A549 (cell line): ENCODE measurements at regions not wholly inside any gene's neighbourhood (a gene's known extent, or its start where the extent isn't known, plus 50 kb on each side); places are given as distances from the start of the nearest gene placed in this dataset.

Experiments
- CTCF ChIP-seq: fragments of >200 bp; sonication (Bioruptor Twin); formaldehyde crosslinking; IDR thresholded peaks from 3 replicates; pipeline ENCODE4 v1.5.1; 2016
- FOSB ChIP-seq: fragments of 250-450 bp; sonication (Bioruptor Pico); IDR thresholded peaks from 2 replicates; pipeline ENCODE4 v1.5.0; 2020; ENCODE audit warnings: mild to moderate bottlenecking, moderate library complexity
- JUNB ChIP-seq: fragments of >200 bp; sonication (Bioruptor Twin); formaldehyde crosslinking; IDR thresholded peaks from 2 replicates; pipeline ENCODE4 v1.6.1; 2016
- MYC ChIP-seq: IDR thresholded peaks from 2 replicates; pipeline ENCODE4 v1.6.1; 2012; ENCODE audit warnings: mild to moderate bottlenecking, inconsistent platforms, low read length, improper control_type of control experiment, borderline replicate concordance
- POLR2A ChIP-seq: IDR thresholded peaks from 2 replicates; pipeline ENCODE4 v1.6.1; 2012; ENCODE audit warnings: mild to moderate bottlenecking, low read length
- POLR2AphosphoS2 ChIP-seq: conservative IDR thresholded peaks from 2 replicates; pipeline ENCODE4 v1.6.1; 2012; ENCODE audit warnings: low read length, improper control_type of control experiment, inconsistent platforms

- TF ChIP-seq FOSB (CRISPR knock-in tag) = no peak
- TF ChIP-seq CTCF = no peak
- TF ChIP-seq POLR2AphosphoS2 = no peak
- no peak for TF ChIP-seq MYC
- no peak for TF ChIP-seq POLR2A
- TF ChIP-seq JUNB = no peak
These were observed 654.1 kb upstream of the SYT4 start for GRCh38 chr18:43931439-43931838.
